Hematopoietic multipotent progenitor cell treated with erythropoietin and hydrocortisone succinate and interleukin-3 and kit ligand, for 4 days (in vitro differentiated cells): ENCODE measurements at regions not wholly inside any gene's neighbourhood (a gene's known extent, or its start where the extent isn't known, plus 50 kb on each side); places are given as distances from the start of the nearest gene placed in this dataset.

Experiments
- DNase-seq: peaks from one replicate; pipeline ENCODE4 v3.0.0-alpha.2; 2015

GRCh38 chr6:139844907-139845306, 470.5 kb upstream of the CITED2 start:
- DNase-seq = no peak

GRCh38 chr6:139841794-139842215, 467.4 kb upstream of the CITED2 start:
- DNase-seq = peak; percentile 31

GRCh38 chr6:139839506-139840156, 465.2 kb upstream of the CITED2 start:
- DNase-seq = peak; percentile 74

- no peak for DNase-seq
Measured at GRCh38 chr6:139834232-139834631, 459.8 kb upstream of the CITED2 start.

- DNase-seq = no peak
Measured at GRCh38 chr6:139833592-139833991, 459.1 kb upstream of the CITED2 start.

- no peak for DNase-seq
Measured at GRCh38 chr6:139832493-139833305, 458.3 kb upstream of the CITED2 start.

- no peak for DNase-seq
Measured at GRCh38 chr6:139829576-139829975, 455.1 kb upstream of the CITED2 start.

- DNase-seq = no peak
Measured at GRCh38 chr6:139828751-139829519, 454.5 kb upstream of the CITED2 start.

GRCh38 chr6:139825935-139826374, 451.5 kb upstream of the CITED2 start:
- peak; percentile 51 for DNase-seq

GRCh38 chr6:139824864-139825263, 450.4 kb upstream of the CITED2 start:
- DNase-seq = no peak

GRCh38 chr6:139823808-139824126, 449.3 kb upstream of the CITED2 start:
- DNase-seq = no peak

- DNase-seq = peak; percentile 84
Measured at GRCh38 chr6:139823099-139823807, 448.8 kb upstream of the CITED2 start.

- DNase-seq = no peak
Measured at GRCh38 chr6:139821676-139822223, 447.3 kb upstream of the CITED2 start.

- DNase-seq = no peak
Measured at GRCh38 chr6:139820210-139820609, 445.8 kb upstream of the CITED2 start.

- DNase-seq = no peak
Measured at GRCh38 chr6:139819776-139820175, 445.3 kb upstream of the CITED2 start.

- no peak for DNase-seq
Measured at GRCh38 chr6:139812939-139813338, 438.5 kb upstream of the CITED2 start.

GRCh38 chr6:139801571-139802321, 427.3 kb upstream of the CITED2 start:
- peak; percentile 53 for DNase-seq

GRCh38 chr6:139800837-139801236, 426.4 kb upstream of the CITED2 start:
- DNase-seq = no peak

- DNase-seq = no peak
Measured at GRCh38 chr6:139790527-139790926, 416.1 kb upstream of the CITED2 start.

GRCh38 chr6:139784222-139784769, 409.8 kb upstream of the CITED2 start:
- peak; percentile 14 for DNase-seq

GRCh38 chr6:139779988-139780774, 405.7 kb upstream of the CITED2 start:
- DNase-seq = no peak
